AG10803 (cell line): ENCODE measurements at regions not wholly inside any gene's neighbourhood (a gene's known extent, or its start where the extent isn't known, plus 50 kb on each side); places are given as distances from the start of the nearest gene placed in this dataset.

Source experiments
- DNase-seq: peaks from one replicate; pipeline ENCODE4 v3.0.0; 2010; ENCODE audit warnings: low read depth
- H3K4me3 ChIP-seq: 2 replicates; pipeline ENCODE4 v1.5.1; 2011; ENCODE audit warnings: mild to moderate bottlenecking, low read length, control low read depth
- TF ChIP-seq, protein P1 (sequence below): conservative IDR thresholded peaks from 2 replicates; pipeline ENCODE4 v1.5.1; 2011; ENCODE audit warnings: mild to moderate bottlenecking, low read length, control low read depth, inconsistent platforms

GRCh38 chr2:236861196-236861875 is 224.4 kb upstream of the COPS8 start:
- no peak overlapping the region for H3K4me3 ChIP-seq
- TF ChIP-seq, protein P1, sequence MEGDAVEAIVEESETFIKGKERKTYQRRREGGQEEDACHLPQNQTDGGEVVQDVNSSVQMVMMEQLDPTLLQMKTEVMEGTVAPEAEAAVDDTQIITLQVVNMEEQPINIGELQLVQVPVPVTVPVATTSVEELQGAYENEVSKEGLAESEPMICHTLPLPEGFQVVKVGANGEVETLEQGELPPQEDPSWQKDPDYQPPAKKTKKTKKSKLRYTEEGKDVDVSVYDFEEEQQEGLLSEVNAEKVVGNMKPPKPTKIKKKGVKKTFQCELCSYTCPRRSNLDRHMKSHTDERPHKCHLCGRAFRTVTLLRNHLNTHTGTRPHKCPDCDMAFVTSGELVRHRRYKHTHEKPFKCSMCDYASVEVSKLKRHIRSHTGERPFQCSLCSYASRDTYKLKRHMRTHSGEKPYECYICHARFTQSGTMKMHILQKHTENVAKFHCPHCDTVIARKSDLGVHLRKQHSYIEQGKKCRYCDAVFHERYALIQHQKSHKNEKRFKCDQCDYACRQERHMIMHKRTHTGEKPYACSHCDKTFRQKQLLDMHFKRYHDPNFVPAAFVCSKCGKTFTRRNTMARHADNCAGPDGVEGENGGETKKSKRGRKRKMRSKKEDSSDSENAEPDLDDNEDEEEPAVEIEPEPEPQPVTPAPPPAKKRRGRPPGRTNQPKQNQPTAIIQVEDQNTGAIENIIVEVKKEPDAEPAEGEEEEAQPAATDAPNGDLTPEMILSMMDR = no peak
- DNase-seq = no peak

- TF ChIP-seq, protein P1 = no peak
- DNase-seq = no peak
- H3K4me3 ChIP-seq = no peak overlapping the region
Observed at GRCh38 chr2:236861944-236862343, 223.7 kb upstream of the COPS8 start.

- DNase-seq = no peak
- TF ChIP-seq, protein P1 = no peak
Observed at GRCh38 chr2:236862526-236862925, 223.2 kb upstream of the COPS8 start.

GRCh38 chr2:236862961-236863728 is 222.5 kb upstream of the COPS8 start:
- peak; percentile 98 for DNase-seq
- TF ChIP-seq, protein P1 = no peak
- H3K4me3 ChIP-seq = no peak overlapping the region

More at GRCh38 chr2:236862526-236862925, 223.2 kb upstream of the COPS8 start:
- no peak overlapping the region for H3K4me3 ChIP-seq

GRCh38 chr2:236863729-236864126 is 222.0 kb upstream of the COPS8 start:
- H3K4me3 ChIP-seq = no peak overlapping the region
- DNase-seq = no peak
- TF ChIP-seq, protein P1 = no peak

- no peak overlapping the region for H3K4me3 ChIP-seq
- DNase-seq = no peak
- TF ChIP-seq, protein P1 = no peak
Observed at GRCh38 chr2:236865052-236865451, 220.6 kb upstream of the COPS8 start.
